ENCODE measurements at regions not wholly inside any gene's neighbourhood (a gene's known extent, or its start where the extent isn't known, plus 50 kb on each side); places are given as distances from the start of the nearest gene placed in this dataset.

- TF ChIP-seq CTCF (IDR thresholded peaks at IDR 0.05) (no peak), POLR2A (IDR thresholded peaks at IDR 0.05) (no peak)
Measured at GRCh38 chr15:35725353-35725752, 179.4 kb upstream of the DPH6 start.

All from adrenal gland (tissue), 5 donors.